ENCODE measurements at regions not wholly inside any gene's neighbourhood (a gene's known extent, or its start where the extent isn't known, plus 50 kb on each side); places are given as distances from the start of the nearest gene placed in this dataset.

DNA sequence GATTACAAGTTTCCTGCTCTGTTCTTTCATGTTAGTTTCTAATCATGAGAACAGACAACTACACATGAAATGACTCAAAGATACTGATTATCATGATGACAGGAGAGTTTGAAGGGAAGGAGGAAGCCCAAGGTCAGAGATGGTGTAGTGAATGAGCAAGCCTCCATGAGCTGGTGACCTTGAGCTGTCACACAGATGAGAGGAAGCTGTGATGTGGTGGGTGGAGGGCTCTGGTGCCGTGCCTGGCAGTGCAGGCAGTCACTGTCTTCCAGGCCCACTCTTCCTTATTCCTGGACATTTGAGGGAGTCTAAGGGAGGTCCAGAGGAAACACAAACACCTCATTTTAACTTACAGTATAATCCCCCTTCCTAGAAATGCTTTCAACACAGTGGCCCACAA, 133.4 kb upstream of the ROPN1 start:
- H3K27ac ChIP-seq (ENCODE audit: low read depth in 2 of 2, low read length in 2 of 2): no peak overlapping the region
- FAIRE-seq (no peak), DNase-seq (no peak)
- H3K9ac ChIP-seq (ENCODE audit: low read length in 3 of 3): no peak overlapping the region
- H3K27me3 ChIP-seq (ENCODE audit: control insufficient read depth, insufficient read depth, low read length): no peaks in the 10 kb centered on the region
- TF ChIP-seq, protein P1, sequence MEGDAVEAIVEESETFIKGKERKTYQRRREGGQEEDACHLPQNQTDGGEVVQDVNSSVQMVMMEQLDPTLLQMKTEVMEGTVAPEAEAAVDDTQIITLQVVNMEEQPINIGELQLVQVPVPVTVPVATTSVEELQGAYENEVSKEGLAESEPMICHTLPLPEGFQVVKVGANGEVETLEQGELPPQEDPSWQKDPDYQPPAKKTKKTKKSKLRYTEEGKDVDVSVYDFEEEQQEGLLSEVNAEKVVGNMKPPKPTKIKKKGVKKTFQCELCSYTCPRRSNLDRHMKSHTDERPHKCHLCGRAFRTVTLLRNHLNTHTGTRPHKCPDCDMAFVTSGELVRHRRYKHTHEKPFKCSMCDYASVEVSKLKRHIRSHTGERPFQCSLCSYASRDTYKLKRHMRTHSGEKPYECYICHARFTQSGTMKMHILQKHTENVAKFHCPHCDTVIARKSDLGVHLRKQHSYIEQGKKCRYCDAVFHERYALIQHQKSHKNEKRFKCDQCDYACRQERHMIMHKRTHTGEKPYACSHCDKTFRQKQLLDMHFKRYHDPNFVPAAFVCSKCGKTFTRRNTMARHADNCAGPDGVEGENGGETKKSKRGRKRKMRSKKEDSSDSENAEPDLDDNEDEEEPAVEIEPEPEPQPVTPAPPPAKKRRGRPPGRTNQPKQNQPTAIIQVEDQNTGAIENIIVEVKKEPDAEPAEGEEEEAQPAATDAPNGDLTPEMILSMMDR (IDR thresholded peaks at IDR 0.05; ENCODE audit: borderline replicate concordance, extremely low read depth, insufficient read depth): no peak
- H3K9me3 ChIP-seq (ENCODE audit: control insufficient read depth in 2 of 3, insufficient read depth in 1 of 3, low read length in 3 of 3): no peaks in the 10 kb centered on the region
- H3K4me1 ChIP-seq (ENCODE audit: control insufficient read depth in 2 of 3, insufficient read depth in 2 of 3, low read depth in 1 of 3, low read length in 3 of 3): no peaks in the 10 kb centered on the region
- intact Hi-C loops (cut with DNase I): no loop called here
- no peaks in the 10 kb centered on the region for H3K36me3 ChIP-seq (ENCODE audit: control insufficient read depth in 2 of 3, insufficient read depth in 3 of 3, low read length in 3 of 3)
- no peak overlapping the region for H3K4me3 ChIP-seq (ENCODE audit: low read length in 3 of 3)

DNA sequence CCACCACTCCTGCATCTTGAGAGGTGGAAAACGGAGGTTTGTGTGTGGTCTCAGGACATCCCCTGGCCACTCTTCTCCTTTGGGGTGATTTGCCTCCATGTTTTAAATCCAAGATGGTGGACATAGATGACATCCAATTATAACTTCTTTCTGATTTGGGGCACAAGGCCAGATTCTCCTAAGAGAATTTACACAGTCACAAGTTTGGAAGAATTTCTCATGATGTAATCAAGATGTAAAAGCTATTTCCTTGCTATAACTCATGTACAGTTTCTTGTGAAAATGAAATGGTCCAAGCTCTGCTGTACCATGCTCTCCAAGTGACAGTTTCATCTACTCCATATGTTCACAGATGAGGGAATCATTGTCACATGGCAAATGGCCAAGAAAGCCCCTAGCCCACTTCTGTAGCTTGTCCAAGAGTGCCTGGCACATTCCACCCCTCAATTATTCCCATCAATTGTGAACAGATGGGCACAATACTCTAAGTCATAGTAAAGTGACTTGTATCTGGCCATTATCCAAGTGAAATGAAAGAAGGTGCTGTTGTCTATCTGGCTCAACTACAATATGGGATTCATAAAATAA, 134.6 kb upstream of the ROPN1 start:
- no peak for DNase-seq
- TF ChIP-seq, protein P1 (IDR thresholded peaks at IDR 0.05; ENCODE audit: borderline replicate concordance, extremely low read depth, insufficient read depth): no peak
- no peaks in the 10 kb centered on the region for H3K27me3 ChIP-seq (ENCODE audit: control insufficient read depth, insufficient read depth, low read length)
- no peak overlapping the region for H3K4me3 ChIP-seq (ENCODE audit: low read length in 3 of 3)
- FAIRE-seq: no peak
- no peaks in the 10 kb centered on the region for H3K36me3 ChIP-seq (ENCODE audit: control insufficient read depth in 2 of 3, insufficient read depth in 3 of 3, low read length in 3 of 3)
- no peak overlapping the region for H3K9ac ChIP-seq (ENCODE audit: low read length in 3 of 3)
- H3K9me3 ChIP-seq (ENCODE audit: control insufficient read depth in 2 of 3, insufficient read depth in 1 of 3, low read length in 3 of 3): no peaks in the 10 kb centered on the region
- no peak overlapping the region for H3K27ac ChIP-seq (ENCODE audit: low read depth in 2 of 2, low read length in 2 of 2)
- H3K4me1 ChIP-seq (ENCODE audit: control insufficient read depth in 2 of 3, insufficient read depth in 2 of 3, low read depth in 1 of 3, low read length in 3 of 3): no peaks in the 10 kb centered on the region
- intact Hi-C loops (cut with DNase I): no loop called here

DNA sequence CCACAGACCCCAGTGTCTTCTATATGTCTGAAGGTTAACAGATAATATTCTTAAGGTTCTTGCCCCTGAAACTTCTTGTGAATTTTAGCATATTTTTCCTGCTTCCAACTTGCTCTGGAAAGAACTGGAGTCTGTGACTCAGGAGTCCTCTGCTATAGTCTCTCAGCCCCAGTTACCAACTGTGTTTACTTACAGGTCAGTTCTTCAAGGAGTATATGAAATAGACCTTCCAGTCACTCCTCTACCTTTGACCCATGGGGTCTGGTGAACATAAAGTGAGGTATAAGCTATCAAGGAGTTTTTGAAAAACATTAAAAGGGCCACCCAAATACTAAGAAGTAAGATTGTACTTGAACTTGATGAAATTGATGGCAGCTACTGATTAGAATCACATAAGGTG, 139.2 kb upstream of the ROPN1 start:
- Histone ChIP-seq H3K36me3 (ENCODE audit: control insufficient read depth in 2 of 3, insufficient read depth in 3 of 3, low read length in 3 of 3) (no peaks in the 10 kb centered on the region), H3K27ac (ENCODE audit: low read depth in 2 of 2, low read length in 2 of 2) (no peak overlapping the region), H3K4me1 (ENCODE audit: control insufficient read depth in 2 of 3, insufficient read depth in 2 of 3, low read depth in 1 of 3, low read length in 3 of 3) (no peaks in the 10 kb centered on the region), H3K27me3 (ENCODE audit: control insufficient read depth, insufficient read depth, low read length) (no peaks in the 10 kb centered on the region), H3K9me3 (ENCODE audit: control insufficient read depth in 2 of 3, insufficient read depth in 1 of 3, low read length in 3 of 3) (no peaks in the 10 kb centered on the region), H3K4me3 (ENCODE audit: low read length in 3 of 3) (no peak overlapping the region), H3K9ac (ENCODE audit: low read length in 3 of 3) (no peak overlapping the region)
- FAIRE-seq: no peak
- no peak for DNase-seq
- TF ChIP-seq, protein P1 (IDR thresholded peaks at IDR 0.05; ENCODE audit: borderline replicate concordance, extremely low read depth, insufficient read depth): no peak
- intact Hi-C loops (cut with DNase I): no loop called here

DNA sequence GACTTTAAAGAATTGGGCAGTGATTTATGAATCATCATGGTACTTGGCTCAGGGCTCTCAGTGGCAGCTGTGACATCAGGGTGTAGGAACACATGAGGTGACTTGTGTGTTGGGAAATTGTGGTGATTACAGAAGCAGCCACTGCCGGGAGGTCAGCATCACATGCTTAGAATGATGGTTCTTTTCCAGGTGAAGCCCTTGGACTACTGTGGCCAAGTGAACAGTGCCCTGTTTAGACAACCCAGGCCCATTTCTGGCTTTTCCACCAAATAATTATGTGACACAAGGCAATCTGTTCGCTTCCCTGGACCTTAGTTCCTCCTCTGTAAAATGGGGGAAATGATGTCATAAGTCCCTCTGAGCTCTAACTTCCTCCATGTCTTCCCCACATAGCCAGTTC, 139.7 kb upstream of the ROPN1 start:
- Histone ChIP-seq H3K4me3 (ENCODE audit: low read length in 3 of 3) (no peak overlapping the region), H3K36me3 (ENCODE audit: control insufficient read depth in 2 of 3, insufficient read depth in 3 of 3, low read length in 3 of 3) (no peaks in the 10 kb centered on the region), H3K9ac (ENCODE audit: low read length in 3 of 3) (no peak overlapping the region), H3K4me1 (ENCODE audit: control insufficient read depth in 2 of 3, insufficient read depth in 2 of 3, low read depth in 1 of 3, low read length in 3 of 3) (no peaks in the 10 kb centered on the region), H3K27ac (ENCODE audit: low read depth in 2 of 2, low read length in 2 of 2) (no peak overlapping the region), H3K9me3 (ENCODE audit: control insufficient read depth in 2 of 3, insufficient read depth in 1 of 3, low read length in 3 of 3) (no peaks in the 10 kb centered on the region), H3K27me3 (ENCODE audit: control insufficient read depth, insufficient read depth, low read length) (no peaks in the 10 kb centered on the region)
- no peak for DNase-seq
- intact Hi-C loops (cut with DNase I): no loop called here
- FAIRE-seq: no peak
- TF ChIP-seq, protein P1 (IDR thresholded peaks at IDR 0.05; ENCODE audit: borderline replicate concordance, extremely low read depth, insufficient read depth): no peak
